HepG2 (cell line): ENCODE measurements at regions not wholly inside any gene's neighbourhood (a gene's known extent, or its start where the extent isn't known, plus 50 kb on each side); places are given as distances from the start of the nearest gene placed in this dataset.

Source experiments
- AHDC1 ChIP-seq: sonication (generic); formaldehyde crosslinking; IDR thresholded peaks from 2 replicates; pipeline ENCODE4 v1.5.1; 2020; ENCODE audit warnings: mild to moderate bottlenecking, missing genetic modification reagents, borderline replicate concordance
- CHCHD3 ChIP-seq: sonication (generic); formaldehyde crosslinking; IDR thresholded peaks from 2 replicates; pipeline ENCODE4 v1.8.0; 2022; ENCODE audit warnings: mild to moderate bottlenecking, missing genetic modification reagents, moderate library complexity
- DRAP1 ChIP-seq: IDR thresholded peaks from 2 replicates; pipeline ENCODE4 v1.6.1; 2016; ENCODE audit warnings: missing genetic modification reagents, missing compliant biosample characterization
- JUNB ChIP-seq: sonication (generic); formaldehyde crosslinking; IDR thresholded peaks from 2 replicates; pipeline ENCODE4 v1.8.0; 2022; ENCODE audit warnings: missing genetic modification reagents, mild to moderate bottlenecking, borderline replicate concordance
- KDM4B ChIP-seq: sonication (generic); formaldehyde crosslinking; IDR thresholded peaks from 2 replicates; pipeline ENCODE4 v1.4.0; 2020; ENCODE audit warnings: missing genetic modification reagents
- KMT2A ChIP-seq: sonication (generic); formaldehyde crosslinking; IDR thresholded peaks from 2 replicates; pipeline ENCODE4 v1.4.0; 2020; ENCODE audit warnings: missing genetic modification reagents
- RFXAP ChIP-seq: sonication (generic); formaldehyde crosslinking; IDR thresholded peaks from 2 replicates; pipeline ENCODE4 v1.4.0; 2020; ENCODE audit warnings: missing genetic modification reagents, borderline replicate concordance
- SIN3B ChIP-seq: fragments of 150-350 bp; IDR thresholded peaks from 2 replicates; pipeline ENCODE4 v1.6.1; 2014; ENCODE audit warnings: low read length
- ZMYM2 ChIP-seq: sonication (generic); formaldehyde crosslinking; IDR thresholded peaks from 2 replicates; pipeline ENCODE4 v1.8.0; 2022; ENCODE audit warnings: mild to moderate bottlenecking, missing genetic modification reagents
- ZNF20 ChIP-seq: sonication (generic); formaldehyde crosslinking; IDR thresholded peaks from 2 replicates; pipeline ENCODE4 v1.4.0; 2020; ENCODE audit warnings: mild to moderate bottlenecking, moderate library complexity, missing genetic modification reagents
- ZNF281 ChIP-seq: sonication (generic); formaldehyde crosslinking; IDR thresholded peaks from 2 replicates; pipeline ENCODE4 v1.4.0; 2020; ENCODE audit warnings: missing genetic modification reagents, borderline replicate concordance
- ZNF337 ChIP-seq: sonication (generic); formaldehyde crosslinking; IDR thresholded peaks from 2 replicates; pipeline ENCODE4 v1.5.1; 2020; ENCODE audit warnings: missing genetic modification reagents, low read depth, mild to moderate bottlenecking, borderline replicate concordance
- ZNF446 ChIP-seq: sonication (generic); formaldehyde crosslinking; IDR thresholded peaks from 2 replicates; pipeline ENCODE4 v1.5.0; 2020; ENCODE audit warnings: mild to moderate bottlenecking, missing genetic modification reagents
- ZNF546 ChIP-seq: sonication (generic); formaldehyde crosslinking; conservative IDR thresholded peaks from 2 replicates; pipeline ENCODE4 v1.8.1; 2023; ENCODE audit warnings: mild to moderate bottlenecking, missing genetic modification reagents
- ZNF549 ChIP-seq: sonication (generic); formaldehyde crosslinking; IDR thresholded peaks from 2 replicates; pipeline ENCODE4 v1.5.0; 2020; ENCODE audit warnings: missing genetic modification reagents
- ZNF562 ChIP-seq: sonication (generic); formaldehyde crosslinking; IDR thresholded peaks from 2 replicates; pipeline ENCODE4 v1.8.0; 2022; ENCODE audit warnings: missing genetic modification reagents, borderline replicate concordance
- ZXDC ChIP-seq: sonication (generic); formaldehyde crosslinking; IDR thresholded peaks from 2 replicates; pipeline ENCODE4 v1.5.0; 2020; ENCODE audit warnings: mild to moderate bottlenecking, missing genetic modification reagents

- TF ChIP-seq ZXDC (CRISPR knock-in tag): 0 out of 2 replicates have a peak, but pooled peaks have one; percentile 55
- TF ChIP-seq ZNF546 (CRISPR knock-in tag): no peak
- TF ChIP-seq ZNF562 (CRISPR knock-in tag): no peak
- peak; percentile 94; the same call in 1 of the 2 replicates for TF ChIP-seq ZNF337 (CRISPR knock-in tag)
- TF ChIP-seq KDM4B (CRISPR knock-in tag): peak; percentile 93; the same call in 1 of the 2 replicates
- peak; percentile 61; the same call in 1 of the 2 replicates for TF ChIP-seq ZNF281 (CRISPR knock-in tag)
- TF ChIP-seq ZNF20: no peak
- TF ChIP-seq RFXAP (CRISPR knock-in tag): no peak
- no peak for TF ChIP-seq ZNF446 (CRISPR knock-in tag)
- no peak; the same call in 1 of the 2 replicates for TF ChIP-seq JUNB (CRISPR knock-in tag)
- no peak for TF ChIP-seq KMT2A (CRISPR knock-in tag)
- peak; percentile 76; the same call in 1 of the 2 replicates for TF ChIP-seq ZMYM2 (CRISPR knock-in tag)
- no peak for TF ChIP-seq CHCHD3 (CRISPR knock-in tag)
- TF ChIP-seq DRAP1 (CRISPR knock-in tag): peak; percentile 87
- no peak for TF ChIP-seq ZNF549
- TF ChIP-seq SIN3B: no peak
- peak; percentile 96 for TF ChIP-seq AHDC1 (CRISPR knock-in tag)
Measured at GRCh38 chr2:8090748-8091700, 590.8 kb upstream of the ID2 start (continued).
